Lower leg skin (tissue), 4 donors: ENCODE measurements at regions not wholly inside any gene's neighbourhood (a gene's known extent, or its start where the extent isn't known, plus 50 kb on each side); places are given as distances from the start of the nearest gene placed in this dataset.

Experiments used
- DNase-seq, 2 donors: peaks; one replicate each; pipeline ENCODE4 v3.0.0-alpha.2; 2019; ENCODE audit warnings: low spot score in 2 of 2
- H3K4me3 ChIP-seq: fragments of 200-600 bp; sonication (generic); 2 replicates; pipeline ENCODE4 v1.5.1; 2017; ENCODE audit warnings: mild to moderate bottlenecking, low read depth; ENCODE audit not compliant: poor library complexity, severe bottlenecking
- POLR2A ChIP-seq, 2 donors: fragments of 450-650 bp; IDR thresholded peaks; one replicate each; pipeline ENCODE4 v1.6.1; 2016 to 2017; ENCODE audit warnings: antibody characterized with exemption in 2 of 2, mild to moderate bottlenecking in 1 of 2, moderate library complexity in 1 of 2
- WGBS, 2 donors: methylation state at CpG; one replicate each; pipeline ENCODE4 v1.1.5; 2018; 5-methylcytosine and 5-hydroxymethylcytosine counted together
- intact Hi-C: fragments of 100-400 bp; cut with DNase I; formaldehyde crosslinking; loops from one replicate; pipeline ENCODE4 v1.15.0; 2023; ENCODE audit warnings: low total_unique reads
- TF ChIP-seq, protein P1 (sequence below), 3 donors: fragments of 450-650 bp; IDR thresholded peaks; one replicate each; pipeline ENCODE4 v1.5.1; 2016; ENCODE audit warnings: antibody characterized with exemption in 3 of 3, mild to moderate bottlenecking in 3 of 3, moderate library complexity in 2 of 3

DNA sequence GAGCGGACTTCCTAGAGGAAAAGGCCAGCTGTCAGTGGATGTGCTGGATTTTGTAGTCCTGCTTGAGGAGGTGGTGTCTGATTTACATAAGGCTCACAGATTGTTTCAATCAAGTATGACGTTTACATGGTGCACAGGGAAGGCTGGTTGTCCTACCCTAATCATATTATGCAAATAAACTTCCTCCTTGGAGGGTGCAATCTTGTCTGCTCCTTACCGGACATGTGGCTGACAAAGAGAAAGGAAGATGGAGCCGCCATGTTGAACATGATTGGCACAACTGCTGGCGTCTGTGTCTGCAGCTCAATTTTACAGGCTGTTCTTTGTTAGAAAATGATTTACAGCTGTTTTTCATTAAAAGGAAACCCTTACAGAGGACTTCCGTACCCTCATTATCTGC lies 1656.1 kb downstream of the KCNT2 start:
- DNase-seq: no peak
- H3K4me3 ChIP-seq: no peak overlapping the region
- TF ChIP-seq POLR2A (IDR thresholded peaks at IDR 0.05): no peak
- TF ChIP-seq, protein P1, sequence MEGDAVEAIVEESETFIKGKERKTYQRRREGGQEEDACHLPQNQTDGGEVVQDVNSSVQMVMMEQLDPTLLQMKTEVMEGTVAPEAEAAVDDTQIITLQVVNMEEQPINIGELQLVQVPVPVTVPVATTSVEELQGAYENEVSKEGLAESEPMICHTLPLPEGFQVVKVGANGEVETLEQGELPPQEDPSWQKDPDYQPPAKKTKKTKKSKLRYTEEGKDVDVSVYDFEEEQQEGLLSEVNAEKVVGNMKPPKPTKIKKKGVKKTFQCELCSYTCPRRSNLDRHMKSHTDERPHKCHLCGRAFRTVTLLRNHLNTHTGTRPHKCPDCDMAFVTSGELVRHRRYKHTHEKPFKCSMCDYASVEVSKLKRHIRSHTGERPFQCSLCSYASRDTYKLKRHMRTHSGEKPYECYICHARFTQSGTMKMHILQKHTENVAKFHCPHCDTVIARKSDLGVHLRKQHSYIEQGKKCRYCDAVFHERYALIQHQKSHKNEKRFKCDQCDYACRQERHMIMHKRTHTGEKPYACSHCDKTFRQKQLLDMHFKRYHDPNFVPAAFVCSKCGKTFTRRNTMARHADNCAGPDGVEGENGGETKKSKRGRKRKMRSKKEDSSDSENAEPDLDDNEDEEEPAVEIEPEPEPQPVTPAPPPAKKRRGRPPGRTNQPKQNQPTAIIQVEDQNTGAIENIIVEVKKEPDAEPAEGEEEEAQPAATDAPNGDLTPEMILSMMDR (IDR thresholded peaks at IDR 0.05): no peak
- 58 to 75% methylated on average over 6 of the region's 6 CpGs for WGBS, 2 donors
- intact Hi-C loops: no loop called here

DNA sequence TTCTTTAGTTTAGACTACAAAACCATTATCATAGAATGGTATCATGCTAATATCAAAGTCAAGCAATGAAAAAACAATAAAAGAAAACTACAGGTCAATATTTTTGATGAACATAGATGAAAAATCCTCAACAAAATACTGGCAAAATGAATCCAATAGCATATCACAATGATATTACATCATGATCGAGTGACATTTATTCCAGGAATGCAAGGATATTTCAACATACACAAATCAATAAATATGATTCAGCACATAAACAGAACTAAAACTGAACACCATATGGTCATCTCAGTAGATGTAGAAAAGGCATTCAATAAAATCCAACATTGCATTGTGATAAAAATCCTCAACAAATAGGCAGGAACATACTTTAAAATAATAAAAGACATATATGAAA lies 1657.7 kb downstream of the KCNT2 start:
- no peak overlapping the region for H3K4me3 ChIP-seq
- 81 to 85% methylated on average over 1 of the region's 1 CpG for WGBS, 2 donors
- TF ChIP-seq, protein P1 (IDR thresholded peaks at IDR 0.05): no peak
- no peak for TF ChIP-seq POLR2A (IDR thresholded peaks at IDR 0.05)
- intact Hi-C loops: no loop called here
- no peak for DNase-seq

DNA sequence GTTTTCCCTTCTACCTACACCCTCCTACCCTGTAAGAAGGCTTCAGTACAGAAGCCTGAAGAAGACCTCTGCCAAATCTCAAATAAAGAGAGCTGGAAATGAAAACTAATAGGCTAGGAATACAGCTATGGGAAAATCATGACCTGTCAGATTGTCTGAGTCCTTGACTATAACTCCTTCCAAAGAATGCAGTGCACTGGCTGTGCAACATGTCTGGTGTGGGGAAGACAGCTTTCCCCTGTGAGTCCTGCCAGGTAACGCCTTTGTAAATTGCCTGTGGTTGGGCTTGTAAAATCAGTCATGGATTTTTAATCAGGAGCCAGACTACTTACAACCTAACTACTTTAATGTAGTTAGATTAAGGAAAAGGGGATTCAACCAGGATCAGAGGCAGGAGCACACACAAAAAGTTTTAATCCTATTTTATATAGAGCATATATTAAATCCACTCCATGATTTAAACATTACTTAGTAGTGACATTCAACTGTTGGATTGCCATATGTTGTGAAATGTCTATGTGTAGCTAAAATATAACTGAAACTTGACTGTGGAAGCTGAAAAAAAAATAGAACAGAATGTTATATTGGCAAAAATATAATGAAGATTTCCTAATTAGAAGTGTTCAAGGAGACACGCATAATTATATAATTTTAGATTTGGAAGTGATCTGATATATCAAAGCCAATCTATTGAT lies 1667.8 kb downstream of the KCNT2 start:
- intact Hi-C loops: no loop called here
- WGBS, 2 donors: 63 to 64% methylated on average over 2 of the region's 2 CpGs
- no peak for DNase-seq
- TF ChIP-seq POLR2A (IDR thresholded peaks at IDR 0.05): no peak
- TF ChIP-seq, protein P1 (IDR thresholded peaks at IDR 0.05): no peak
- H3K4me3 ChIP-seq: no peak overlapping the region

DNA sequence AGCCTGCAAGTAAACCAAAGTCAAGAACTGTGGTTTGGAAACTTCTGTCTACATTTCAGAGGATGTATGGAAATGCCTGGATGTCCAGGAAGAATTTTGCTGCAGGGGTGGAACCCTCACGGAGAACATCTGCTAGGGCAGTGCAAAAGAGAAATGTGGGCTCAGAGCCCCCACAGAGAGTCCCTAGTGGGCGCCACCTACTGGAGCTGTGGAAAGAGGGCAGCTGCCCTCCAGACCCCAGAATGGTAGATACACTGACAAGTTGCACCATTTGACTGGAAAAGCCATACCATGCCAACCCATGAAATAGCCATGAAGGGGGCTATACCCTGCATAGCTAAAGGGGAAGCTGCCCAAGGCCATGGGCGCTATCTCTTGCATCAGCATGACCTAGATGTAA lies 1672.4 kb downstream of the KCNT2 start:
- H3K4me3 ChIP-seq: no peak overlapping the region
- intact Hi-C loops: no loop called here
- 86 to 89% methylated on average over 3 of the region's 3 CpGs for WGBS, 2 donors
- TF ChIP-seq POLR2A (IDR thresholded peaks at IDR 0.05): no peak
- TF ChIP-seq, protein P1 (IDR thresholded peaks at IDR 0.05): no peak
- no peak for DNase-seq

DNA sequence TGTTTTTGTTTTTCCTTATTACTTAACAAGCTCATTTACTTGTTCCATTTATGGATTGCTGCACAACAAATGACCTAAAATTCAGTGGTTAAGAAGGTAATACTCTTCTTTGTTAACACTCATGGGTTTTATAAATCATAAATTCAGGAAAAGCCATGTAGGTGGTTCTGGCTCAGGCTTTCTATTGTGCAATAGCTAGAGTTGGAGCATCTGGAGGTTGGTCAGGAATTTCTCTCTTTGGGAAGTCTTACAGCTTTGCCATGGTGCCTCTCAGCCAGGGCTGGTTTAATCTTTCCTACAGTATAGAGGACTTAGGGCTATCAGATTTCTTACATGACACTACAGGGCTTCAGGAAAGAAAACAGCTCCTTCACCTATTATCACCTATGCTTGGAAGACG lies 1677.1 kb downstream of the KCNT2 start:
- no peak overlapping the region for H3K4me3 ChIP-seq
- intact Hi-C loops: no loop called here
- WGBS, 2 donors: 64 to 65% methylated on average over 1 of the region's 1 CpG
- DNase-seq: no peak
- TF ChIP-seq, protein P1 (IDR thresholded peaks at IDR 0.05): no peak
- TF ChIP-seq POLR2A (IDR thresholded peaks at IDR 0.05): no peak

DNA sequence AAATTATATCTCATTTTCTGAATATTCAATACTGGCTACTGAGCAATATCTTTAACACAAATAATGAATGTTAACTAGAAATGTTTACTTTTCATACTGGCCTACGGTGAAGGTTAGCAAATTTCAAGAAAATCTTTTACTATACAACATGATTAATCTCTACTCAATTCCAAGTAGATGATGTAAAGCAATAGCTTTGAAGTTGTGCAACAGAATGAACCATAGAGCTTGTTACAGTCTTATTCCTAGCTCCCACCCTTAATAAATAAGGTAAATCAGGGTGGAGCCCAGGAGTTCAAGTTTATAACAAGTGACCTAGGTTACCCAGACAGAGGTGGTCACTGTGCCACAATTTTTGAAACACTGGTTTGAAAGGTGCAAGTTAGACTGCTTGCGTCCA lies 1678.1 kb downstream of the KCNT2 start:
- intact Hi-C loops: no loop called here
- H3K4me3 ChIP-seq: no peak overlapping the region
- 62 to 64% methylated on average over 2 of the region's 2 CpGs for WGBS, 2 donors
- no peak for DNase-seq
- TF ChIP-seq, protein P1 (IDR thresholded peaks at IDR 0.05): no peak
- no peak for TF ChIP-seq POLR2A (IDR thresholded peaks at IDR 0.05)
